DOHH2 (cell line): ENCODE measurements at regions not wholly inside any gene's neighbourhood (a gene's known extent, or its start where the extent isn't known, plus 50 kb on each side); places are given as distances from the start of the nearest gene placed in this dataset.

ENCODE experiments used
- H3F3A ChIP-seq: fragments of 200-600 bp; sonication (generic), shearing (Covaris generic); 2 replicates; pipeline ENCODE4 v1.6.0; 2016; ENCODE audit warnings: antibody characterized with exemption, mild to moderate bottlenecking; ENCODE audit not compliant: control insufficient read depth, insufficient read depth
- H3K27ac ChIP-seq: fragments of 200-600 bp; sonication (generic); 2 replicates; pipeline ENCODE4 v1.5.1; 2014; ENCODE audit warnings: low read depth, mild to moderate bottlenecking, low read length, moderate library complexity
- H3K27me3 ChIP-seq: fragments of 200-600 bp; sonication (generic); 2 replicates; pipeline ENCODE4 v1.6.1; 2014; ENCODE audit warnings: mild to moderate bottlenecking, low read length, mixed read lengths; ENCODE audit not compliant: control insufficient read depth
- H3K36me3 ChIP-seq: fragments of 200-600 bp; sonication (generic); 2 replicates; pipeline ENCODE4 v1.6.1; 2014; ENCODE audit warnings: mild to moderate bottlenecking, low read length, moderate library complexity, mixed read lengths; ENCODE audit not compliant: control insufficient read depth
- H3K4me1 ChIP-seq: fragments of 200-600 bp; sonication (generic); 2 replicates; pipeline ENCODE4 v1.6.1; 2014; ENCODE audit warnings: mild to moderate bottlenecking, low read length, mixed read lengths; ENCODE audit not compliant: control insufficient read depth
- H3K4me2 ChIP-seq: fragments of 200-600 bp; sonication (generic); 2 replicates; pipeline ENCODE4 v1.6.0; 2014; ENCODE audit warnings: mild to moderate bottlenecking, low read length, moderate library complexity
- H3K4me3 ChIP-seq: fragments of 200-600 bp; sonication (generic); 2 replicates; pipeline ENCODE4 v1.5.1; 2014; ENCODE audit warnings: mild to moderate bottlenecking, low read length, mixed read lengths
- H3K79me2 ChIP-seq: fragments of 200-600 bp; sonication (generic); 2 replicates; pipeline ENCODE4 v1.6.1; 2014; ENCODE audit warnings: mild to moderate bottlenecking, low read length, mixed read lengths; ENCODE audit not compliant: control insufficient read depth
- H3K9me2 ChIP-seq: fragments of 200-600 bp; sonication (generic); replicated peaks from 2 replicates; pipeline ENCODE4 v1.6.1; 2014; ENCODE audit warnings: mild to moderate bottlenecking, low read length, mixed read lengths; ENCODE audit not compliant: control insufficient read depth
- H3K9me3 ChIP-seq: fragments of 200-600 bp; sonication (generic); 2 replicates; pipeline ENCODE4 v1.6.1; 2014; ENCODE audit warnings: antibody characterized with exemption, low read length, mixed read lengths; ENCODE audit not compliant: control insufficient read depth, insufficient read depth
- H4K20me1 ChIP-seq: fragments of 200-600 bp; sonication (generic); 2 replicates; pipeline ENCODE4 v1.6.0; 2014; ENCODE audit warnings: low read depth, mild to moderate bottlenecking, antibody characterized with exemption, low read length, moderate library complexity; ENCODE audit not compliant: control insufficient read depth, insufficient read depth
- CTCF ChIP-seq: fragments of 200-600 bp; sonication (generic); IDR thresholded peaks from one replicate; pipeline ENCODE4 v1.5.1; 2014; ENCODE audit warnings: antibody characterized with exemption, mild to moderate bottlenecking, low read depth, low read length; ENCODE audit not compliant: poor library complexity, severe bottlenecking
- EZH2phosphoT487 ChIP-seq: fragments of 200-600 bp; sonication (generic); IDR thresholded peaks from 2 replicates; pipeline ENCODE4 v1.6.1; 2017; ENCODE audit warnings: borderline replicate concordance, mild to moderate bottlenecking, antibody characterized with exemption, low read length, moderate library complexity, mixed read lengths

DNA sequence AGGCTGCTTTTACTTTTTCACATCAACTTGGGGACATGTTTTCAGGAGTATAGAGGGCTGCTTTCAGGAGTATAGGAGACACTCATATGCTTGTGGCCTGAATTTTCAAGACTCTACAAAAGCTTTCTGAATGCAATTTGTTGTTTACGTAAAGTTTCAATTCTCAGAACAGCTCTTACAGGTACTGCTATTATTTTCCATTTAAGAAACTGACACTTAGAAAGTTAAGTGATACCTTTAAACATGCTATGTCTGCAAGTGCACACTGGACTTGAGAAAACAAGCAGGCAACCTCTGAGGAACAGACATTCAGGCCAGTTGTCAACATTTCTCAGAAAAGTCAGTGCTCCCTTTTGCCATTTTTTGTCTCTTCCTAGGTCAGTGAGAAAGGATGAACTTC is 70.0 kb upstream of the PHYHIPL start:
- Histone ChIP-seq H3K4me1 (peaks cover 6% of the 10 kb centered on the region), H3K79me2 (no peaks in the 10 kb centered on the region), H3K4me2 (no peak overlapping the region), H4K20me1 (no peaks in the 10 kb centered on the region), H3K36me3 (no peaks in the 10 kb centered on the region), H3K9me2 (no peaks in the 10 kb centered on the region), H3K9me3 (no peaks in the 10 kb centered on the region; the same call in 1 of the 2 replicates), H3K4me3 (no peak overlapping the region), H3F3A (no peaks in the 10 kb centered on the region), H3K27me3 (no peaks in the 10 kb centered on the region), H3K27ac (no peak overlapping the region)
- TF ChIP-seq CTCF (no peak), EZH2phosphoT487 (no peak)

DNA sequence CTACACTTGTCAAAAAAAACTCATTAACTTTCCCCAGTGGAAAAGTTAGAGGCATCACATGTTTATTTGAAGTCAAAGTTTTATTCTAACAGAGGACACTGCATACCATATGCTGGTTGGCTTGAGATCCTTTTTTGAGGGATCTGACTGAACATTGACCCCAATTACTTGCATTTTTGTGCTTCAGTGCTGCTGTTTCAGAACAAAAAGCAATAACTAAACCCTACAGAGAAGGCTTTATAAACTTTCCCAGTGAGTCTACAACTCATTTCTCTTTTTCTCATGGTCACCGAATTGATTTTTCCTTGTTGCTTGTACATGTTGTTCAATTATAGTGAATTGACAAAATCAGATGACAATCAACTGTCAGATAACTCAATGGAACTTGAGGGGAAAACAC is 69.3 kb upstream of the PHYHIPL start:
- no peaks in the 10 kb centered on the region for H3K27me3 ChIP-seq
- no peaks in the 10 kb centered on the region for H3K79me2 ChIP-seq
- H3K9me2 ChIP-seq, result no peaks in the 10 kb centered on the region
- H3K9me3 ChIP-seq, result no peaks in the 10 kb centered on the region; the same call in 1 of the 2 replicates
- TF ChIP-seq EZH2phosphoT487, result no peak
- no peak for TF ChIP-seq CTCF
- no peak overlapping the region for H3K4me2 ChIP-seq
- no peaks in the 10 kb centered on the region for H4K20me1 ChIP-seq
- no peaks in the 10 kb centered on the region for H3K36me3 ChIP-seq
- no peak overlapping the region for H3K4me3 ChIP-seq
- H3F3A ChIP-seq, result no peaks in the 10 kb centered on the region
- H3K27ac ChIP-seq, result no peak overlapping the region
- H3K4me1 ChIP-seq, result no peaks in the 10 kb centered on the region

- Histone ChIP-seq H3K27me3 (no peaks in the 10 kb centered on the region), H3K9me3 (no peaks in the 10 kb centered on the region; the same call in 1 of the 2 replicates), H3K4me2 (no peak overlapping the region), H4K20me1 (no peaks in the 10 kb centered on the region), H3K79me2 (no peaks in the 10 kb centered on the region), H3K27ac (no peak overlapping the region), H3F3A (no peaks in the 10 kb centered on the region), H3K4me3 (no peak overlapping the region), H3K36me3 (no peaks in the 10 kb centered on the region), H3K9me2 (no peaks in the 10 kb centered on the region), H3K4me1 (no peaks in the 10 kb centered on the region)
- TF ChIP-seq EZH2phosphoT487, result no peak
- TF ChIP-seq CTCF, result no peak
These were observed 68.1 kb upstream of the PHYHIPL start for GRCh38 chr10:59108296-59108870.
